Tibial artery (tissue), 4 donors: ENCODE measurements at regions not wholly inside any gene's neighbourhood (a gene's known extent, or its start where the extent isn't known, plus 50 kb on each side); places are given as distances from the start of the nearest gene placed in this dataset.

ENCODE experiments used
- DNase-seq, 2 donors: peaks; one replicate each; pipeline ENCODE4 v3.0.0-alpha.2; 2019
- H3K27ac ChIP-seq, 2 donors: fragments of 200-600 bp; sonication (generic) in 1 of 2; 1 replicate in 1 of 2; 2 replicates in 1 of 2; pipeline ENCODE4 v1.5.1; 2018 to 2019; ENCODE audit warnings: mild to moderate bottlenecking in 1 of 2
- H3K27me3 ChIP-seq, 2 donors: fragments of 200-600 bp; sonication (generic) in 1 of 2; one replicate each; pipeline versions ENCODE4 v1.5.1 to v1.6.0; 2016 to 2019
- H3K36me3 ChIP-seq, 3 donors: fragments of 200-600 bp; sonication (generic) in 2 of 3; one replicate each; pipeline ENCODE4 v1.5.1; 2016 to 2019; ENCODE audit warnings: mild to moderate bottlenecking in 2 of 3
- H3K4me1 ChIP-seq, 4 donors: fragments of 200-600 bp; sonication (generic) in 2 of 4; 1 replicate in 3 of 4; 2 replicates in 1 of 4; pipeline ENCODE4 v1.5.1; 2016 to 2019
- H3K4me3 ChIP-seq, 2 donors: fragments of 200-600 bp; sonication (generic) in 1 of 2; 1 replicate in 1 of 2; 2 replicates in 1 of 2; pipeline ENCODE4 v1.5.1; 2018 to 2019; ENCODE audit warnings: mild to moderate bottlenecking in 2 of 2
- H3K9me3 ChIP-seq, 3 donors: fragments of 200-600 bp; sonication (generic) in 1 of 3; one replicate each; pipeline ENCODE4 v1.5.1; 2016 to 2019
- CTCF ChIP-seq, 2 experiments: fragments of 200-600 bp in 1 of 2; fragments of 450-650 bp in 1 of 2; IDR thresholded peaks; one replicate each; pipeline ENCODE4 v1.5.1; 2017 to 2019; ENCODE audit warnings: antibody characterized with exemption in 2 of 2, mild to moderate bottlenecking in 1 of 2, moderate library complexity in 1 of 2
- intact Hi-C: fragments of 100-400 bp; cut with DNase I; formaldehyde crosslinking; loops from one replicate; pipeline ENCODE4 v1.15.0; 2023; ENCODE audit warnings: low total_unique reads

GRCh38 chr4:85399270-85399669 is 75.7 kb upstream of the ARHGAP24 start:
- no peak for DNase-seq
- Histone ChIP-seq H3K27me3 (no peaks in the 10 kb centered on the region), H3K4me1 (no peaks in the 10 kb centered on the region), H3K9me3 (no peaks in the 10 kb centered on the region), H3K36me3 (no peaks in the 10 kb centered on the region), H3K4me3 (no peak overlapping the region), H3K27ac (no peak overlapping the region)
- no peak for TF ChIP-seq CTCF (IDR thresholded peaks at IDR 0.05)
- intact Hi-C loops = no loop called here

- no peak for DNase-seq
- no peaks in the 10 kb centered on the region for H3K36me3 ChIP-seq
- H3K4me3 ChIP-seq = no peak overlapping the region
- no peaks in the 10 kb centered on the region for H3K9me3 ChIP-seq
- intact Hi-C loops = no loop called here
- no peak for TF ChIP-seq CTCF (IDR thresholded peaks at IDR 0.05)
- H3K27me3 ChIP-seq = no peaks in the 10 kb centered on the region
- H3K4me1 ChIP-seq = no peaks in the 10 kb centered on the region
- no peak overlapping the region for H3K27ac ChIP-seq
Measured at GRCh38 chr4:85402371-85402770, 72.6 kb upstream of the ARHGAP24 start.

GRCh38 chr4:85406185-85406584 is 68.8 kb upstream of the ARHGAP24 start:
- H3K36me3 ChIP-seq = no peaks in the 10 kb centered on the region
- H3K4me3 ChIP-seq = no peak overlapping the region
- intact Hi-C loops = no loop called here
- no peaks in the 10 kb centered on the region for H3K4me1 ChIP-seq
- no peaks in the 10 kb centered on the region for H3K27me3 ChIP-seq
- no peak for TF ChIP-seq CTCF (IDR thresholded peaks at IDR 0.05)
- DNase-seq = no peak
- no peak overlapping the region for H3K27ac ChIP-seq
- no peaks in the 10 kb centered on the region for H3K9me3 ChIP-seq

DNA sequence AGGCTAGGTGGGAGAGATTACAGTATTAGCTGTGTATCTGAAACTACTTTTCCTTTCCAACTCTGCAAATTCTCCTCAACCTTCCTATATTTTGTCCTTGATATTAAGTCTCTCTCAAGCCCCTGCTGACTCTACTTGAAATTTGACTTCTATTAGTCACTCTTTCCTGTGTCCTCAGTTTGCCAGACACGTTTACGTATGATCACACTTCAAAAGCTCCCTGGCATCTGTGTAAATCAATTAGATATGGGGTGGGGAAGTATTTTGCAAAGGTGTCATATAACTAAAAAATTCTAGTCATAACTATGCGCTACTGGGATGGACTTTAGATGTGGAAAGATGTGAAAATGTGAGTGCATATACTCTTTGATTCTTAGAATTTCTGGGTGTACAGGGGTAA is 67.4 kb upstream of the ARHGAP24 start:
- no peak for TF ChIP-seq CTCF (IDR thresholded peaks at IDR 0.05)
- H3K27me3 ChIP-seq = no peaks in the 10 kb centered on the region
- no peak overlapping the region for H3K27ac ChIP-seq
- intact Hi-C loops = no loop called here
- no peak for DNase-seq
- H3K4me3 ChIP-seq = no peak overlapping the region
- no peaks in the 10 kb centered on the region for H3K4me1 ChIP-seq
- H3K36me3 ChIP-seq = no peaks in the 10 kb centered on the region
- H3K9me3 ChIP-seq = no peaks in the 10 kb centered on the region

DNA sequence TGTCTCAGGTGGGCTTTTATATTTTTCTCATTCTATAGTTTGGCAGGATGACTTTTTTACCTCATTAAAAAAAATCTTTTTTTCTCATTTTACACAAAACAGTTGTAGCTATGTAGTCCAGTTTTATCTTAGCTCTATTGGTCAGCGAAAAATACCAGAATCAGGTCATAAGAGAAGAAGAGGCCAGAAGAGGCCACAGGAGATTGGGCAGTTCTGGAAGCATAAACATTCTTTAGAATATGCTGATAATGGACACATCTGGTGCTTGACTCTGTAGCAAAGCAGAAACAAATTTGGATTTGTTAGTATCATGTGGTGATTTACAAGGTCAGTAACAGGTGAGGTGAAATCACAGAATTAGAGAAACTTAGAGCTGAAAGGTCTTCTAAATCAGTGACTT is 66.6 kb upstream of the ARHGAP24 start:
- intact Hi-C loops = no loop called here
- Histone ChIP-seq H3K9me3 (no peaks in the 10 kb centered on the region), H3K27ac (no peak overlapping the region), H3K4me1 (no peaks in the 10 kb centered on the region), H3K36me3 (no peaks in the 10 kb centered on the region), H3K4me3 (no peak overlapping the region), H3K27me3 (no peaks in the 10 kb centered on the region)
- TF ChIP-seq CTCF (IDR thresholded peaks at IDR 0.05) = no peak
- no peak for DNase-seq

- no peak for TF ChIP-seq CTCF (IDR thresholded peaks at IDR 0.05)
- H3K36me3 ChIP-seq = no peaks in the 10 kb centered on the region
- H3K4me3 ChIP-seq = no peak overlapping the region
- intact Hi-C loops = no loop called here
- H3K27ac ChIP-seq = no peak overlapping the region
- no peaks in the 10 kb centered on the region for H3K4me1 ChIP-seq
- H3K27me3 ChIP-seq = no peaks in the 10 kb centered on the region
- H3K9me3 ChIP-seq = no peaks in the 10 kb centered on the region
- DNase-seq = no peak
Measured at GRCh38 chr4:85409251-85409650, 65.7 kb upstream of the ARHGAP24 start.
